ENCODE measurements at regions not wholly inside any gene's neighbourhood (a gene's known extent, or its start where the extent isn't known, plus 50 kb on each side); places are given as distances from the start of the nearest gene placed in this dataset.
"Not testable (repeated sequence)": the region's sequence is repeated elsewhere in the genome, so short reads cannot be mapped to it uniquely, and the experiment has no call there.

DNA sequence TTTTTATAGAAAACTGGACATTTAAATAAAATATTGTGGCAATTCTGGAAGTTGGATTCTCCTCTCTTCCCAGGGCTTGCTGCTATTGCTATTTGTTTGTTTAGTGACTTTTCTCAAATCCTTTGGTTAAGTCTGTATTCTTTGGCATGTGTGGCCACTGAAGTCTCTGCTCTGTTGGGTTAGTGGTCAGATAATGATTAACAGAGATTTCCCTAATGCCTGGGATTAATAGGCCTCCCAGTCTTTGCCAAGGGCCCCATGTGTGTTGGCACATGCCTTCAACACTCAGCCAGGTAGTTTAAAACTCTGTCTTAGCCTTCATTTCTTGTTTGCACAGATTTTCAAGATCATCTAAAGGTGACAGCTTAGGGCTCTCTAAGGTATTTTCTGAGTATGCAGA is 92.8 kb upstream of the EPB41L4A start:
- Histone ChIP-seq H3K4me1 (ENCODE audit: insufficient read depth) (no peaks in the 10 kb centered on the region), H3K4me2 (no peak overlapping the region), H2AFZ (no peak overlapping the region), H3K9me2 (replicated peaks; ENCODE audit: insufficient read depth) (no peaks in the 10 kb centered on the region), H4K20me1 (ENCODE audit: insufficient read depth, poor library complexity, severe bottlenecking) (no peaks in the 10 kb centered on the region), H3K27ac (no peak overlapping the region), H3K4me3 (no peak overlapping the region), H3K36me3 (replicated peaks; ENCODE audit: insufficient read depth, low read depth) (no peaks in the 10 kb centered on the region), H3K9me3 (ENCODE audit: low read depth) (no peaks in the 10 kb centered on the region), H3K79me2 (no peaks in the 10 kb centered on the region), H3K27me3 (no peaks in the 10 kb centered on the region)
- no peak for TF ChIP-seq EZH2 (IDR thresholded peaks at IDR 0.05; ENCODE audit: borderline replicate concordance)
- no peak for DNase-seq (ENCODE audit: low spot score)

DNA sequence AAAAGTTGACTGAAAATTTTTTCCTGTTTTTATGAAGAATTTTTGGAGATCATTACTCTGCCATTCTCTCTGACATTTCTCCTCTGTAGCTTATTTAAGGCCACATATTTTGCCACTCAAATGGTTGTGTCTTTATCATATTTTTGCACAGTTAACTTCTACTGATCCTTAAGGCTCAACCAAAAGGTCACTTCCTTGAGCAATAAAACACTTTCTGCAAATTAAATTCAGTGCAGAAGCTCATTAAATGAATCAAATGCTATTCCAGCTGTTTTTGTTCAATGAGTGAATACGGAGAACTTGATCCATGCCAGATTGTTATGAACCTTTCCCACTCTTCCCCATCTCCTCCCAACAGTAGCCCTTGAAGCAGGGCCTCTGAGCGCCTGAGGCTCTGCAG is 93.8 kb upstream of the EPB41L4A start:
- H3K4me2 ChIP-seq: no peak overlapping the region
- no peaks in the 10 kb centered on the region for H3K4me1 ChIP-seq (ENCODE audit: insufficient read depth)
- no peaks in the 10 kb centered on the region for H3K79me2 ChIP-seq
- H3K9me3 ChIP-seq (ENCODE audit: low read depth): no peaks in the 10 kb centered on the region
- no peaks in the 10 kb centered on the region for H3K27me3 ChIP-seq
- no peak overlapping the region for H2AFZ ChIP-seq
- H3K4me3 ChIP-seq: no peak overlapping the region
- H3K27ac ChIP-seq: no peak overlapping the region
- H3K36me3 ChIP-seq (replicated peaks; ENCODE audit: insufficient read depth, low read depth): no peaks in the 10 kb centered on the region
- no peaks in the 10 kb centered on the region for H4K20me1 ChIP-seq (ENCODE audit: insufficient read depth, poor library complexity, severe bottlenecking)
- H3K9me2 ChIP-seq (replicated peaks; ENCODE audit: insufficient read depth): no peaks in the 10 kb centered on the region
- TF ChIP-seq EZH2 (IDR thresholded peaks at IDR 0.05; ENCODE audit: borderline replicate concordance) (no peak), CTCF (IDR thresholded peaks at IDR 0.05; ENCODE audit: poor library complexity) (no peak), EZH2phosphoT487 (IDR thresholded peaks at IDR 0.05; ENCODE audit: low read depth, severe bottlenecking, unreplicated experiment) (no peak)
- 81% methylated on average over 2 of the region's 2 CpGs for WGBS (ENCODE audit: low lambda C conversion rate, missing lambda C conversion rate)
- no peak for DNase-seq (ENCODE audit: low spot score)

GRCh38 chr5:112514111-112514510 is 95.0 kb upstream of the EPB41L4A start:
- no peaks in the 10 kb centered on the region for H3K9me2 ChIP-seq (replicated peaks; ENCODE audit: insufficient read depth)
- no peak overlapping the region for H3K27ac ChIP-seq
- no peaks in the 10 kb centered on the region for H3K27me3 ChIP-seq
- no peaks in the 10 kb centered on the region for H4K20me1 ChIP-seq (ENCODE audit: insufficient read depth, poor library complexity, severe bottlenecking)
- no peak for TF ChIP-seq CTCF (IDR thresholded peaks at IDR 0.05; ENCODE audit: poor library complexity)
- no peak for DNase-seq (ENCODE audit: low spot score)
- H2AFZ ChIP-seq: no peak overlapping the region
- H3K9me3 ChIP-seq (ENCODE audit: low read depth): no peaks in the 10 kb centered on the region
- no peaks in the 10 kb centered on the region for H3K4me1 ChIP-seq (ENCODE audit: insufficient read depth)
- H3K4me2 ChIP-seq: no peak overlapping the region
- no peak overlapping the region for H3K4me3 ChIP-seq
- WGBS (ENCODE audit: low lambda C conversion rate, missing lambda C conversion rate): 81% methylated on average over 2 of the region's 2 CpGs
- no peaks in the 10 kb centered on the region for H3K36me3 ChIP-seq (replicated peaks; ENCODE audit: insufficient read depth, low read depth)
- H3K79me2 ChIP-seq: no peaks in the 10 kb centered on the region

DNA sequence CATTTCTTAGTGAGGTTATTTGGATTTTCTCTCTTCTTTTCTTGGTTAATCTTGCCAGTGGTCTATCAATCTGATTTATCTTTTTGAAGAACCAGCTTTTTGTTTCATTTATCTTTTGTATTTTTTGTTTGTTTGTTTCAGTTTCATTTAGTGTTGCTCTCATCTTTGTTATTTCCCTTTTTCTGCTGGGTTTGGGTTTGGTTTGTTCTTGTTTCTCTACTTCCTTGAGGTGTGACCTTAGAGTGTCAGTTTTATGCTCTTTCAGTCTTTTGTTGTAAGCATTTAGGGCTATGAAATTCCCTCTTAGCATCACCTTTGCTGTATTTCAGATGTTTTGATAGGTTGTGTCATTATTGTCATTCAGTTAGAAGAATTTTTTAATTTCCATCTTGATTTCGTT is 101.4 kb upstream of the EPB41L4A start:
- H3K27ac ChIP-seq; H3K9me2 ChIP-seq (replicated peaks; ENCODE audit: insufficient read depth); H3K4me3 ChIP-seq: not testable (repeated sequence)

GRCh38 chr5:112522891-112523673 is 104.0 kb upstream of the EPB41L4A start:
- 89% methylated on average over 9 of the region's 9 CpGs for WGBS (ENCODE audit: low lambda C conversion rate, missing lambda C conversion rate)
- not testable (repeated sequence) for DNase-seq (ENCODE audit: low spot score); H3K79me2 ChIP-seq; H3K27ac ChIP-seq; H3K36me3 ChIP-seq (replicated peaks; ENCODE audit: insufficient read depth, low read depth); H3K4me3 ChIP-seq; H3K9me2 ChIP-seq (replicated peaks; ENCODE audit: insufficient read depth); H2AFZ ChIP-seq; H3K27me3 ChIP-seq; H3K4me1 ChIP-seq (ENCODE audit: insufficient read depth); H4K20me1 ChIP-seq (ENCODE audit: insufficient read depth, poor library complexity, severe bottlenecking); H3K9me3 ChIP-seq (ENCODE audit: low read depth); H3K4me2 ChIP-seq

More for the DNA sequence above, 101.4 kb upstream of the EPB41L4A start:
- H3K9me3 ChIP-seq (ENCODE audit: low read depth); H3K4me2 ChIP-seq; H2AFZ ChIP-seq; DNase-seq (ENCODE audit: low spot score); H3K79me2 ChIP-seq; H3K36me3 ChIP-seq (replicated peaks; ENCODE audit: insufficient read depth, low read depth); H3K27me3 ChIP-seq; H3K4me1 ChIP-seq (ENCODE audit: insufficient read depth); H4K20me1 ChIP-seq (ENCODE audit: insufficient read depth, poor library complexity, severe bottlenecking): not testable (repeated sequence)
- 76% methylated on average over 1 of the region's 1 CpG for WGBS (ENCODE audit: low lambda C conversion rate, missing lambda C conversion rate)

- WGBS (ENCODE audit: low lambda C conversion rate, missing lambda C conversion rate): 82% methylated on average over 4 of the region's 4 CpGs
- H3K9me2 ChIP-seq (replicated peaks; ENCODE audit: insufficient read depth); H3K4me3 ChIP-seq; H3K9me3 ChIP-seq (ENCODE audit: low read depth); H3K27me3 ChIP-seq; H4K20me1 ChIP-seq (ENCODE audit: insufficient read depth, poor library complexity, severe bottlenecking); H3K79me2 ChIP-seq; H3K36me3 ChIP-seq (replicated peaks; ENCODE audit: insufficient read depth, low read depth); H2AFZ ChIP-seq; H3K27ac ChIP-seq; DNase-seq (ENCODE audit: low spot score); H3K4me2 ChIP-seq; H3K4me1 ChIP-seq (ENCODE audit: insufficient read depth): not testable (repeated sequence)
Observed at GRCh38 chr5:112523674-112524263, 104.7 kb upstream of the EPB41L4A start.
